ENCODE measurements at regions not wholly inside any gene's neighbourhood (a gene's known extent, or its start where the extent isn't known, plus 50 kb on each side); places are given as distances from the start of the nearest gene placed in this dataset.
"Not testable (repeated sequence)": the region's sequence is repeated elsewhere in the genome, so short reads cannot be mapped to it uniquely, and the experiment has no call there.

DNA sequence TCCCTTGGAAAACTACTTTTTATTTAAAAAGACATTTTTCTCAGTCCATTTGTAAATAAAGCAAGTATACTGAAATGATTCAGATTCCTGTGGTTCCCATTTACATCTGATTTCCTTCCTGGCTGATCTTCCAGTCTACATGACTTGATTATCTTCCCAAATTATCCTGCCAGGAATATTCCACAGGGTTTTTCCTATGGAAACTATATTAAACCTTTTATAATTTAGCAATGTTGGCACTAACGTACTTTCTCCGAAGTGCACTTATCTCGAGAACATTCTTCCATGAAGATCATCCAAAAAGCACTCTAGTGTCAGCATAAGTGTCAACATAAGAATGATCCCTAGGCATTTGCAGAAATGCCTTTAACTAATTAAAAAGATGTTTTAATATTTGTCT lies 347.7 kb upstream of the KIF2B start:
- no peak for DNase-seq

GRCh38 chr17:53472586-53472985 lies 350.1 kb upstream of the KIF2B start:
- no peak for DNase-seq

- no peak for DNase-seq
These were observed 351.2 kb upstream of the KIF2B start for GRCh38 chr17:53471514-53471913.

GRCh38 chr17:53470626-53471025 lies 352.1 kb upstream of the KIF2B start:
- DNase-seq = no peak

DNA sequence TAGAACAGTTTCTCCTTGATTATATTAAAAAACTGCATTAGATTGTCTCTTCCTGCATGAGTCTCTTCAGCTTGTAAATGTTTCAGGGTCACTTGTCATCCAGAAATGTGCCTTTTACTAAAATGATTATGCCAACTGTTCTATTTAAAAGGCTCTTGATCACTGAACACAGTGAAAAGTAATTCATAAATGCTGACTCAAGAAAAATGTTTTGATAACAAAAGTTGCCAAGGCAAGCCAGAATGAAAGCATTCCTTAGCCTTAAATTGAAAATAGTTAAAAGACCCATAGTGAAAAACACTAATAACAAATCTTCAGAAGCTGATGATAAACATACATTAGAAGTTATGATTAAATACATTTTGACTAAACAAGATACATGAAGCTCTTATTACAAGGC lies 356.0 kb upstream of the KIF2B start:
- no peak for DNase-seq

GRCh38 chr17:53464396-53464795 lies 358.3 kb upstream of the KIF2B start:
- DNase-seq = not testable (repeated sequence)

DNA sequence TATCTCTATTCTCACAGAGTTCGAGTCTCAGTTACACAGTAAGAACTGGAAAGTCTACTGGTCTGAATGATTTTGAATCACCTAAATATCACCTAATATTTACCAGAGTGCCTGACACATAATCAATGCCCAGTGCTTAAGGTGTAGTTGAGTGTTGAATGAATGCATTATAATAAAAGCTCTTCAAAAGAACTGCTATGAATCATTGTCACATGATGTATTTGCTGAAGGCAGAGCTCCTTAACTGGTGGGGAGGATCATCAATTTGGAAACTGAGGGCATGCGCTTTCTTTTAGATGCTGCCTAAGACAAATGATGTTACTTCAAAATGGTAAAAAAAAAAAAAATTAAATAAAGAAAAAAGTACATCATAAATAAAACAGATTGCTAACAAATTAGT lies 359.4 kb upstream of the KIF2B start:
- no peak for DNase-seq

GRCh38 chr17:53462393-53462811 lies 360.3 kb upstream of the KIF2B start:
- DNase-seq = no peak

DNA sequence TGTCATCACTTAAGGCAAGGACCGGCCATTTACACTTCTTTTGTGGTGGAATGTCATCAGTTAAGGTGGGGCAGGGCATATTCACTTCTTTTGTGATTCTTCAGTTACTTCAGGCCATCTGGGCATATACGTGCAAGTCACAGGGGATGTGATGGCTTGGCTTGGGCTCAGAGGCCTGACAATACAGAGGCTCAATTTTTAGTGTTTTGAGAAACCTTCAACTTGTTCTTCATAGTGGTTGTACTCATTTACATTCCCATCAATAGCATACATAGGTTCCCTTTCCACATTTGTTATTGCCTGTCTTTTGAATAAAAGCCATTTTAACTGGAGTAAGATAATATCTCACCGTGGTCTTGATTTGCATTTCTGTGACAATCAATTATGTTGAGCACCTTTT lies 366.8 kb upstream of the KIF2B start:
- DNase-seq = not testable (repeated sequence)

DNA sequence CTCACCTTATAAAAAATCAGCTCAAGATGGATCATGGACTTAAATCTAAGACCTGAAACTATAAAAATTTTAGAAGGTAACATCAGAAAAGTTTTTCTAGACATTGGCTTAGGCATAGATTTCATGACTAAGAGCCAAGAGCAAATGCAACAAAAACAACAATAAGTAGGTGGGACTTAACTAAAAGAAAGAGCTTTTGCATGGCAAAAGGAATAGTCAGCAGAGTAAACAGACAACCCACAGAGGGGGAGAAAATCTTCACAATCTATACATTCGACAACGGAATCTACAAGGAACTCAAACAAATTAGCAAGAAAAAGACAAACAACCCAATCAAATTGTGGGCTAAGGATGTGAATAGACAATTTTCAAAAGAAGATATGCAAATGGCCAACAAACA lies 368.4 kb upstream of the KIF2B start:
- DNase-seq = no peak

DNA sequence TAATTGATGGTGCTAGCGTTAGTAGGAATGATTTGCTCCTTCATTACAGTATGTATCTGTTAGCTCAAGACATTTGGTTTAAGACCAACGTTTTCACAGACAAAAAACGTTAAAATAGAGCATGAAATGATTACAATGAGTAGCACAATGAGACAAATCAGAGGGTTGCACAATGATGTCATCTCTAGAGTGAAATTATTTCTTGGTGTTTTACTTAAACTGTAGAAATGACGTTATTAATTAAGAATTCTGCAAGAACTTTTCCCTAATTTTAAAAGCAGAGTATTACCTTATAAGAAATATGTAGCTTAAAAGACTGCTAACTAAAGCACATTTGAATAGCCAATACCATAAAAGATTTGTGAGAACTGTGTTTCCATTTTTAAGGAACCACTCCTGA lies 373.4 kb upstream of the KIF2B start:
- DNase-seq = no peak

GRCh38 chr17:53428913-53429312 lies 393.8 kb upstream of the KIF2B start:
- no peak for DNase-seq

DNA sequence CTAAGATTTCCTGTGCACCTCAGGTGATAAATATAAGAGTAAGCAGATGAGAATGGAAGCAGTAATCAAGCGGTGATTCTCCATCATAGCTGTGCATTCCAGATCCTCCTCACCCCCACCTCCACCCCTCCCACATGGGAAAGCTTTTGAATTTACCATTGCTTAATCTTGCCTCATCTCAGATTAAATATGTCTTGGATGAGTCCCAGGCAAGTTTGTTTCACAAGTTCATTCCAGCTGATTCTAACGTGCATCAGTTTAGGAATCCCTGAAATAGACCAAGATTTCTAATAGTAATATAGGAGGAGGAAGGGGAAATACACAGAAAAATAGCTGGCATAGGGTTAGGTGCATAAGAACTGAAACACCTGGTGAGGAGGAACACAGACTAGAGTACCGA lies 396.2 kb upstream of the KIF2B start:
- no peak for DNase-seq

GRCh38 chr17:53420035-53420641 lies 402.6 kb upstream of the KIF2B start:
- no peak for DNase-seq

DNA sequence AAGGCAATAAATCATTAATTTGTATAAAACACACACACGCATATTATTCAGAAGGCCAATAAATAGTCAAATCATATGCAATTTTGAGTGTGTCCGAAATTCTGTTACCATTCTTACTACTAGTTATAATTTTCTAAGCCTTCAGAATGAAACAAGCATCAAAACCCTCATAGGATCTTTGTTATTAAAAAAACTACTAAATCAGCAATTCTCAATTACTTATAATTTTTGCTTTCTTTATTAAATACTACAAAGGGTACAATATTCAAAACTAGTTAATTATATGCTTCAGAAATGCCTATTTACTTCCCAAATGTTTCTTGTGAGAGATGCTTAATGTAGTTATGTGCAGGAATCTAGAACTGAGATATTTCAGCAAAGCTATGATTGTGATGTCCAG lies 413.1 kb upstream of the KIF2B start:
- no peak for DNase-seq

DNA sequence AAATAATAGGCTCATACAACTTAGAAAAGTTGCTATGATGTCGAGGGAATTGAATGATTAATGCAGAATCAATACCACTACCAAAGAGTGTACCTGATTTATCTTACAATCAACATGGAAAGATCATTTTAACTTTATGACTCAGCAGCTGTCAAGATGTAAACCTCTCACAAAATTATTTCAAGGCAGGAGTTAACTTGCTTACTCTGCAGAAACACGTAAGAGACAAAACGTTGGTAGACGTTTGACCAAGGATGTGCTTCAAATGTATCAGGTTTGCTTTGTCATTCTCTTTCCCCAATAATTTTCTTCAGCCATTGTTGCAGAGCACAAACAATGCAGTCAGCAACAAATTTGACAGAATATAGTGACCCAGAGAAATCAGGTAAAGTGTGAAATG lies 415.8 kb upstream of the KIF2B start:
- DNase-seq = no peak

DNA sequence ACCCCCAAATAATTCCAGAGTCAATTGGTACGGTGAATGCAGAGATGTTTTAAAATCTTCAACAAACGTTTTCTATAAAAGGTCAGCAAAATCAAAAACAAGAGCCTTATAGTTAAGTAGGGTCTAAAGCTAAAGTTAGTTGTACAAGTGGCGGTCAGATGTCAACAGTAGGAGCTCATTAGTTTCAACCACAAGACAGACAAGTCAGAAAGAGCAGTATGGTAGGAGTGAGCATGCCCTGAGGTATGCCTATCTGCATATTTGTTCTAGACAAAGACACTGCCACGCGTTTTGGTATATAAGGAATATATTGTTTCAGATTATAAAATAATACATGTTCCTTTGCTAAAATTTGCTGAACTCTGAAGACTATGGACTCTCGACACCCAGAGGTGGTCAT lies 431.5 kb upstream of the KIF2B start:
- DNase-seq = no peak

DNA sequence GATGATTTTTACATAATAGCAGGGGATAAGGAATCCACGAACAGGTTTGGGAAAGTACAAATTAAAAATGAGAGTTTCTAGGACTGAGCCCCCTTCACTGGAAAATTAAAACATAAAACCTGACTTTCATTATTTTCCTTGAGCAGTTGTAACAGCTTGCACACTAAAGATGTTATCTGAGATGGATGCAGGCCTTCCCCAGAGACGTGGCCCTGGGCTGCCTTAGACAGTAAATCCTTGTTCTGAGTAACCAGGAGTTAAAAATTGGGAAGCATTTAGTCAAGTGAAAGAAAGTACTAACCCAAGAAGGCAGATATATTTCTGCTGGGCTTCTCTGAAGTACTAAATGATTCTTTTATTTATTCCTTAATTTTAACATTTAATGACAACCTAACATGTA lies 432.2 kb upstream of the KIF2B start:
- DNase-seq = no peak

- no peak for DNase-seq
These were observed 435.0 kb upstream of the KIF2B start for GRCh38 chr17:53387745-53388144.

DNA sequence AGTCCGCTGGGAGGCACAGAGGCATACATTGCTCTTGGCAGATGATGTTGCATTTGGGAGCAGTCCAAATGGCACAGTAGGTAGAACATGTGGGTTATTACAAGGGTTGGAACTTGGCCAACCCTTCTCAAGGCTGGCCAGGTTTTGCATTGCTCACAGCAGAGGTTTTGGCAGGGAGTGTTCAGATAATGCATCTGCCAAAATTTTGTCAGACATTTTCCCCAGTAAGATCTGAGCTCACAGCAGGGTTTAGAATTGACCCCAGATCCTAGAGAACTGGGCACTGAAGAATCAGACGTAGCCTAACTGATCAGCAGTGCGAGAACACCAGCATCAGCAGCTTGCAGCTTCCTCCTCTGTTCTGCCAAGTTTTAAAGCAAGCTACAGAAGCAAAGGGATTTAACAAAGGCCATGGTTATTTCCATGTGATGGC lies 468.8 kb upstream of the KIF2B start:
- DNase-seq = peak; percentile 90 to 94

GRCh38 chr17:53344778-53345177 lies 477.9 kb upstream of the KIF2B start:
- no peak for DNase-seq

DNA sequence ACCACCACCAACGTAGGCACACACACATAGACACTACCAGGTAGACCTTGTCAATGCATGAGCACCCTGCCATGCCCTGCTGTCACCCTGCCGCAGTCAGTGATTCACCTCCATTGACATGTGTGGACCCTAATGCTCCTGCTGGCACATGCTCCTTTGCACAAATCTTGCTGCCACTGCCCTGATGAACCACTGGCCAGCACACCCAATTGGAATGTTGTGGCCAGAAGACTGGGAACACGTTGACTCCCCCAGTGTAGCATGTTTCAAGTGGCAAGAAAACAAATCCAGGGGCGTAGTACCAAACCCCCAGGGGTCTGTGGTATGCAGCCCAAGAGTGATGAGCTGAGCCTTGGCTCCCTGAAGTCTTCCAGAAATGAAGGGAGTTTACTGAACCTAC lies 486.4 kb upstream of the KIF2B start:
- no peak for DNase-seq

DNA sequence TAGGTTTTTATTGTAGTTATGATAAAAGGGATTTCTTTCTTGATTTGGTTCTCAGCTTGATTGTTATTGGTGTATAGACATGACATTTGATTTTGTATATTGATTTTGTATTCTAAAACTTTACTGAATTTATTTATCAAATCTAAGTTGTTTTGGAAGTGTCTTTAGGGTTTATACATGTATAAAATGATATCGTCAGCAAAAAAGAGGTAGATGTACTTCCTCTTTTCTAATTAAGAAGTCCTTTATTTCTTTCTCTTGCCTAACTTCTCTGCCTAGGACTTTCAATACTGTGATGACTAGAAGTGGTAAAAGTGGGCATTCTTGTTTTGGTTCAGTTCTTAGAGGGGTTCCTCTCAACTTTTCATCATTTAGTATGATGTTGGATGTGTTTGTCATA lies 487.3 kb upstream of the KIF2B start:
- DNase-seq = no peak

DNA sequence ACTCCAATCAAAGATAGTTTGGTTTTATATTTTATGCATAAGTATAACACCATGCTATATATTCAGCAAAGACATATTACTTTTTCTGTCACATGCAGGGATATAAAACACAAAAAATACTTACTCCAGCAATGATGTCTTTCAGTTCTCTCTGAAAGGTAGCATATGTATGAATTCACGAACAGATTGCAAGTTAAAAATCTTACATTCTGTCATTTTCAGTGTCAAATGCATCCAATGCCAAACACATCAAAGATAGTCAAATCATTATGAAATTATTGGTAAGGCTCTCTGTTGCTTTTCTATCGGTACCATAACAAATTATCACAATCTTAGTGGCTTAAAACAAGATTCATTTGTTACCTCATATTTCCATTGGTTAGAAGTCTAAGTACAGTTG lies 492.0 kb upstream of the KIF2B start:
- DNase-seq = no peak

DNA sequence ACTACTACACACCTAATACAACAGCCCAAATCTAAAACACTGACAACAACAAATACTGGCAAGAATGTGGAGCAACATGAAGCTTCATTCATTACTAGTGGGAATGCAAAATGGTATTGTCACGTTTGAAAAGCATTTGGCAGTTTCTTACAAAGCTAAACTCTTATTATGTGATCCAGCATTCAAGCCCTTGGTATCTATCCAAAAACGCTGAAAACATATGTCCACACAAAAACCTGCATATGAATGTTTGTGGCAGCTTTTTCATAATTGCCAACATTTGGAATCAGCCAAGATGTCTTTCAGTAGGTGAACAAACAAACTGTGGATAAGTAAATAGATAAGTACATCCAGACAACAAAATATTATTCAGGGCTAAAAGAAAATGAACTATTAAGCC lies 501.1 kb upstream of the KIF2B start:
- DNase-seq = no peak

DNA sequence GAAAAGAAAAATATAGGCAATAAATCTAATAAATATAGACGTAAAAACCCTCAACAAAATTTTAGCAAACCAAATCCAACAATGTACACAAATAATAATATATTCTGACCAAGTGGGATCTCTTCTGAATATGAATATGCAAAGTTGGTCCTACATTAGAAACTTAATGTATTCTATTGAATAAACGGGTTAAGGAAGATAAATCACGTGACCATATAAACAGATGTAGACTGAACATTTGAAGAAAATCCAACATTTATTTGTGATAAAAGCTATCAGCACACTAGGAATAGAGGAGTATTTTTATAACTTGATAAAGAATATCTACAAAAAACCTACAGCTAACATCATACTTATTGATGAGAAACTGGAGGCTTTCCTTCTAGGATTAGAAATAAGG lies 502.8 kb upstream of the KIF2B start:
- no peak for DNase-seq

Data from NCI-H2081 (cell line).